Common myeloid progenitor, CD34-positive (primary cell): ENCODE measurements at regions not wholly inside any gene's neighbourhood (a gene's known extent, or its start where the extent isn't known, plus 50 kb on each side); places are given as distances from the start of the nearest gene placed in this dataset.
"Not testable (repeated sequence)": the region's sequence is repeated elsewhere in the genome, so short reads cannot be mapped to it uniquely, and the experiment has no call there.

ENCODE experiments used
- CTCF ChIA-PET: fragments of 350-600 bp; sonication (Branson Sonifier 250); formaldehyde crosslinking; loops from one replicate; lab custom pipeline; 2021; ENCODE audit warnings: antibody characterized with exemption; lab: Charles Lee
- POLR2A ChIA-PET: fragments of 350-600 bp; sonication (Branson Sonifier 250); formaldehyde crosslinking; loops from one replicate; lab custom pipeline; 2021; ENCODE audit warnings: antibody characterized with exemption; lab: Charles Lee
- DNase-seq, 3 donors: peaks; one replicate each; pipeline versions ENCODE4 v3.0.0 to v3.0.0-alpha.2; 2013
- H3K27ac ChIP-seq, 2 experiments: 1 replicate in 1 of 2; 2 replicates in 1 of 2; pipeline ENCODE4 v1.7.0; 2013; ENCODE audit warnings: inconsistent platforms in 2 of 2, low read length in 2 of 2, mild to moderate bottlenecking in 2 of 2, low read depth in 1 of 2, moderate library complexity in 1 of 2; ENCODE audit not compliant: severe bottlenecking in 2 of 2, insufficient read depth in 1 of 2, poor library complexity in 1 of 2
- H3K27me3 ChIP-seq, 5 experiments: replicated peaks in 2 of 5; 1 replicate in 3 of 5; 2 replicates in 2 of 5; pipeline versions ENCODE4 v1.6.1 to v1.7.0; 2013; ENCODE audit warnings: low read length in 4 of 5, mild to moderate bottlenecking in 2 of 5, moderate library complexity in 2 of 5, inconsistent platforms in 1 of 5; ENCODE audit not compliant: insufficient read depth in 5 of 5, control insufficient read depth in 4 of 5
- H3K36me3 ChIP-seq, 4 experiments: 1 replicate in 2 of 4; 2 replicates in 2 of 4; pipeline versions ENCODE4 v1.6.1 to v1.7.0; 2013; ENCODE audit warnings: low read length in 3 of 4, control low read depth in 1 of 4, mild to moderate bottlenecking in 1 of 4; ENCODE audit not compliant: control insufficient read depth in 4 of 4, insufficient read depth in 4 of 4
- H3K4me1 ChIP-seq, 4 experiments: 1 replicate in 3 of 4; 2 replicates in 1 of 4; pipeline versions ENCODE4 v1.6.1 to v1.7.1; 2013; ENCODE audit warnings: low read length in 3 of 4, mild to moderate bottlenecking in 3 of 4, control low read depth in 1 of 4, inconsistent platforms in 1 of 4, moderate library complexity in 1 of 4; ENCODE audit not compliant: control insufficient read depth in 4 of 4, insufficient read depth in 4 of 4; ENCODE audit errors: control extremely low read depth in 1 of 4
- H3K4me3 ChIP-seq, 7 experiments: 1 replicate in 4 of 7; 2 replicates in 3 of 7; pipeline versions ENCODE4 v1.5.1 to v1.7.0; 2013; ENCODE audit warnings: mild to moderate bottlenecking in 7 of 7, low read length in 6 of 7, moderate library complexity in 6 of 7, inconsistent platforms in 2 of 7, low read depth in 2 of 7, control low read depth in 1 of 7; ENCODE audit not compliant: insufficient read depth in 4 of 7, control insufficient read depth in 1 of 7; ENCODE audit errors: extremely low read depth in 1 of 7
- H3K9me3 ChIP-seq, 5 experiments: 1 replicate in 4 of 5; 2 replicates in 1 of 5; pipeline versions ENCODE4 v1.6.1 to v1.7.1; 2013; ENCODE audit warnings: low read length in 4 of 5, mild to moderate bottlenecking in 2 of 5, inconsistent platforms in 1 of 5, low read depth in 1 of 5, moderate library complexity in 1 of 5; ENCODE audit not compliant: control insufficient read depth in 4 of 5, insufficient read depth in 2 of 5; ENCODE audit errors: control extremely low read depth in 1 of 5
- WGBS: methylation state at CpG from one replicate; pipeline ENCODE4 v1.1.5; 2013; ENCODE audit not compliant: insufficient coverage; 5-methylcytosine and 5-hydroxymethylcytosine counted together

DNA sequence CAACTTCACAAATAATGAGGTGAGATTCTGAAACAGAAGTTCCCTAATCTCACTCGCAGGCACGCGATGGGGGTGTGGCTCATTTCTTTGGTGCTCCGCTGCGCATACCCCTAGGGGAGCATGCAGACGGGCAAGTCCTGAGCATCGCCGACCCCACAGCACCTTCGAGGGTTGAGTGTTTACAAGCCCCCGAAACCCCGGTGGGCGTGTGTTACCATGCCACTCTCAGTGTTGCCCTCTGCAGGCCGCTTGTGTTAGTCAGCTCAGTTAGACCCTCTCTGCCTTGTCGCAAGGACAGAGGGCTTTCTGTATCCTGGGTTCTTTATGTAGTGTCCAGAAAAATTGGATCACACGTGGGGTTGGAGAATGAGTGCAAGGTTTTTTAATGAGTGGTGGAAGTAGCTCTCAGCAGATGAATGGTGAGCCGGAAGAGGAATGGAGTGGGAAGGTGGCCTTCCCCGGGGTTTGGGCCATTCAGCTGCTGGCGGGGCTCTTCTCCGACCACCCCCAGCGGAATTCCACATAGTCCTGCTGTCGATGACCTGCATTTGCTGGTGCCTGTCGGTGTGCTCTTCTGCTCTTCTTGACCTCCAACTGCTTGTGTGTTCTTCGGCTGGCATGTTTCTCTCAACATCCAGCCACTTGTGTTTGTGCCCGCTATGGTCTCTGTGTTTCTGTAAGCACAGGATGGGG, 191.3 kb downstream of the RPRM start:
- H3K27me3 ChIP-seq = peaks cover 0 to 2% (median 0%) of the 10 kb centered on the region in 5 experiments
- H3K4me1 ChIP-seq = no peaks in the 10 kb centered on the region
- H3K36me3 ChIP-seq = no peaks in the 10 kb centered on the region
- peak; percentile 4 to 30 (median 7) for DNase-seq
- ChIA-PET POLR2A (no interaction called here), CTCF (no interaction called here)
- 36% methylated on average over 23 of the region's 24 CpGs for WGBS
- peak overlapping the region in 1 of 7 experiments; percentile 37 for H3K4me3 ChIP-seq
- peaks cover 0 to 6% (median 1%) of the 10 kb centered on the region in 5 experiments for H3K9me3 ChIP-seq
- no peak overlapping the region for H3K27ac ChIP-seq

DNA sequence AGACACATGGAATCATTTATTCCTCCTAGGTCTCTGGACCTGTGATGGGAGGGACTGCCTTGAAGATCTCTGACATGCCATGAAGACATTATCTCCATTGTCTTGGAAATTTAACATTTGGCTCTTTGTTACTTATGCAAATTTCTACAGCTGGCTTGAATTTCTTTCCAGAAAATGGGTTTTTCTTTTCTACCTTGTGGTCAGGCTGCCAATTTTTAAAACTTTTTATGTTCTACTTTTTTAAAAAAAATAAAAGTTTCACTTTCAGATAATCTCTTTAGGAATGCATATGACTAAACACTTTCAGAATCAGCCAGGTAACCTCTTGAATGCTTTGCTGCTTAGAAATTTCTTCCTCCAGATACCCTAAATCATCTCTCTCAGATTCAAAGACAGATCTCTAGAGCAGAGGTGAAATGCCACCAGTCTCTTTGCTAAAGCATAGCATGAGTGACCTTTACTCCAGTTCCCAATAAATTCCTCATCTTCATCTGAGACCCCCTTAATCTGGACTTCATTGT, 209.6 kb downstream of the RPRM start:
- Histone ChIP-seq H3K36me3 (no peaks in the 10 kb centered on the region), H3K4me3 (no peak overlapping the region), H3K27ac (no peak overlapping the region), H3K9me3 (peaks cover 0 to 3% (median 0%) of the 10 kb centered on the region in 5 experiments), H3K27me3 (no peaks in the 10 kb centered on the region), H3K4me1 (no peaks in the 10 kb centered on the region)
- POLR2A ChIA-PET = no interaction called here
- DNase-seq = no peak
- CTCF ChIA-PET = no interaction called here

DNA sequence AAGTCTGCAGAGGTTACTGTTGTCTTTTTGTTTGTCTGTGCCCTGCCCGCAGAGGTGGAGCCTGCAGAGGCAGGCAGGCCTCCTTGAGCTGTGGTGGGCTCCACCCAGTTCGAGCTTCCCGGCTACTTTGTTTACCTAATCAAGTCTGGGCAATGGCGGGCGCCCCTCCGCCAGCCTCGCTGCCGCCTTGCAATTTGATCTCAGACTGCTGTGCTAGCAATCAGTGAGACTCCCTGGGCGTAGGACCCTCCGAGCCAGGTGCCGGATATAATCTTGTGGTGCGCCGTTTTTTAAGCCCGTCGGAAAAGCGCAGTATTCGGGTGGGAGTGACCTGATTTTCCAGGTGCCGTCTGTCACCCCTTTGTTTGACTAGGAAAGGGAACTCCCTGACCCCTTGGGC, 221.7 kb downstream of the RPRM start:
- H3K36me3 ChIP-seq, H3K4me3 ChIP-seq, H3K9me3 ChIP-seq, DNase-seq, CTCF ChIA-PET, H3K4me1 ChIP-seq, H3K27ac ChIP-seq, H3K27me3 ChIP-seq, POLR2A ChIA-PET: not testable (repeated sequence)
- 96% methylated on average over 9 of the region's 18 CpGs for WGBS

DNA sequence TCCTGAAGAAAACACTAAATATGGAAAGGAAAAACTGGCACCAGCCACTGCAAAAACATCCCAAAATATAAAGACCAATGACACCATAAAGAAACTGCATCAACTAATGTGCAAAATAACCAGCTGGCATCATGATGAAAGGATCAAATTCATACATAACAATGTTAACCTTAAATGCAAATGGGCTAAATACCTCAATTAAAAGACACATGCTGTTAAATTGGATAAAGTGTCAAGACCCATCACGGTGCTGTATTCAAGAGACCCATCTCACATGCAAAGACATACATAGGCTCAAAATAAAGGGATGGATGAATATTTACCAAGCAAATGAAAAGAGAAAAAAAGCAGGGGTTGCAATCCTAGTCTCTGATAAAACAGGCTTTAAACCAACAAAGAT, 231.9 kb downstream of the RPRM start:
- CTCF ChIA-PET, POLR2A ChIA-PET, H3K4me1 ChIP-seq, DNase-seq, H3K27ac ChIP-seq, H3K36me3 ChIP-seq, H3K27me3 ChIP-seq, H3K4me3 ChIP-seq, H3K9me3 ChIP-seq: not testable (repeated sequence)
- no CpG with 5 or more reads among the region's 1 CpG for WGBS

DNA sequence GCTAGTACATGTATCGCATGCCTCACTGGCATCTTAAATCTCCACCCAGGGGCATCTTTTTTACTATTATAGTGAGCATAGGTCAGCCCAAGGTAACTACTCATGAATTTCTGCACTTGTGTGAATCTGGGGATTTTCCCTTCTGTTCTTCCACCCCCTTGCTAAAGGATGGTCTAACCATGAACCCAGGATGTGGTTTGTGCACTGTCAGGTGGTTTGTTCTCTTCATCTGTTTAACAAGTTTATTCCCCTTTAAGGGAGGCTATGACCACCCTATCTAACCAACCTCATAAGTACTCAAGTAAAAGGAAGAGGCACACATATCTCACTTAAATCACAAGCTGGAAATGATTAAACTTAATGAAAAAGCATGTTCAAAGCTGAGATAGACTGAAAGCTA, 243.0 kb downstream of the RPRM start:
- H3K4me1 ChIP-seq = no peaks in the 10 kb centered on the region
- H3K27me3 ChIP-seq = no peaks in the 10 kb centered on the region
- no peak overlapping the region for H3K27ac ChIP-seq
- POLR2A ChIA-PET = no interaction called here
- no peaks in the 10 kb centered on the region for H3K36me3 ChIP-seq
- no peak overlapping the region for H3K4me3 ChIP-seq
- no CpG with 5 or more reads among the region's 1 CpG for WGBS
- CTCF ChIA-PET = no interaction called here
- DNase-seq = no peak
- H3K9me3 ChIP-seq = no peaks in the 10 kb centered on the region

DNA sequence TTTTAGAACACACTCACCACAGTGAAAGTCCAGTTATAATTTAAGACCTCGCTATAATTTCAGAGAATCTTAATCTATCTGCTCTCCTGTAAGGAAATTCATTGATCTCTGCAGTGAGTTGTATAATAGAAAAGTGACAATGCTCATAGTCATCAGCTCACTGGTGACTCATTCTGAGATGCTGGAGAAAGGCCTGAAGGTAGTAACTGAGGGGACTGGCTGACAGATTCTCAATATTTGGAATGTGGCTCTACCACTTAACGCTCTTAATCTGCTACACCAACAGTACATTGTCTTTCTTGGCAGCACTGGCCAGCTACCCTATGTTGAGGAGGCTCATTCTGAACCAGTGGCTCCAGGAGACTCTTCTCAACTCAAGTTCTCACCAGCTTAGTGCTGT, 246.1 kb downstream of the RPRM start:
- WGBS = 100% methylated on average over 1 of the region's 2 CpGs
- no peaks in the 10 kb centered on the region for H3K36me3 ChIP-seq
- CTCF ChIA-PET = interaction anchor here (1.0 kb wide), 1 partner anchor 13 kb away, joined by 3 read pairs; no protein-coding TSS in a partner anchor

DNA sequence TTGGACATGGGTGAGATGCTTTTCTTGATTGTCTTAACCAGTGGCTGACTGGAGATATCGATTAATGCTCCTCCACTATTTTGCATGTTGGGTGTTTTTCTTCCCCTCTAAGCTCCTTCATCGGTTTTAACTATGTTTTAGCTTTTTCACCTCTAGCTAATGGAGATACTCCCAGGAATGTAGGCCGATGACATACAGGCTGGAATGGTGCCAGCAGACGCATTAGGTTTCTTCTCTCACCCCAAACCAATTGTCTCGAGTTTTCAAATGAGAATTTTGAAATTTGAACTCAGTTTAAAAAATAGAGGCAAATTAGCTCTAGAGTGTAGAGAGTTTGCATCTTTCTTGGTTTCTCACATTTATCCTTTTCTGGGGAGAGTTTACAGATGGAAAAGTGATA, 247.6 kb downstream of the RPRM start:
- ChIA-PET POLR2A (no interaction called here), CTCF (no interaction called here)
- no peaks in the 10 kb centered on the region for H3K27me3 ChIP-seq
- no peak overlapping the region for H3K4me3 ChIP-seq
- no peak for DNase-seq
- H3K4me1 ChIP-seq = no peaks in the 10 kb centered on the region
- H3K36me3 ChIP-seq = no peaks in the 10 kb centered on the region
- WGBS = no CpG with 5 or more reads among the region's 5 CpGs
- no peak overlapping the region for H3K27ac ChIP-seq
- no peaks in the 10 kb centered on the region for H3K9me3 ChIP-seq

More for the DNA sequence above, 246.1 kb downstream of the RPRM start:
- H3K4me3 ChIP-seq = no peak overlapping the region
- H3K27ac ChIP-seq = no peak overlapping the region
- POLR2A ChIA-PET = no interaction called here
- DNase-seq = no peak
- no peaks in the 10 kb centered on the region for H3K27me3 ChIP-seq
- H3K4me1 ChIP-seq = no peaks in the 10 kb centered on the region
- no peaks in the 10 kb centered on the region for H3K9me3 ChIP-seq
